Body of pancreas (tissue), 4 donors: ENCODE measurements at regions not wholly inside any gene's neighbourhood (a gene's known extent, or its start where the extent isn't known, plus 50 kb on each side); places are given as distances from the start of the nearest gene placed in this dataset.
"Not testable (repeated sequence)": the region's sequence is repeated elsewhere in the genome, so short reads cannot be mapped to it uniquely, and the experiment has no call there.

Experiments used
- ATAC-seq: fragments of 150-250 bp; one replicate; pipeline ENCODE4 v1.9.1; 2016
- DNase-seq, 4 donors: peaks; one replicate each; pipeline ENCODE4 v3.0.0-alpha.2; 2019
- H3K27ac ChIP-seq, 4 donors: fragments of 200-600 bp; sonication (generic); 1 replicate in 3 of 4; 2 replicates in 1 of 4; pipeline versions ENCODE4 v1.5.1 to v1.6.1; 2016 to 2019; ENCODE audit warnings: mild to moderate bottlenecking in 1 of 4, mixed read lengths in 1 of 4, moderate library complexity in 1 of 4
- H3K27me3 ChIP-seq, 2 donors: fragments of 200-600 bp; sonication (generic); one replicate each; pipeline ENCODE4 v1.6.0; 2016; ENCODE audit warnings: mild to moderate bottlenecking in 1 of 2
- H3K36me3 ChIP-seq, 2 donors: fragments of 200-600 bp; sonication (generic); replicated peaks in 1 of 2; 2 replicates each; pipeline ENCODE4 v1.5.1; 2016; ENCODE audit warnings: low read depth in 2 of 2; ENCODE audit not compliant: insufficient read depth in 1 of 2
- H3K4me1 ChIP-seq: fragments of 200-600 bp; sonication (generic); one replicate; pipeline ENCODE4 v1.6.0; 2016
- H3K4me3 ChIP-seq, 2 donors: fragments of 200-600 bp; sonication (generic); 1 replicate in 1 of 2; 2 replicates in 1 of 2; pipeline ENCODE4 v1.5.1; 2016 to 2019
- H3K9me3 ChIP-seq, 3 donors: fragments of 200-600 bp; sonication (generic); 1 replicate in 2 of 3; 2 replicates in 1 of 3; pipeline ENCODE4 v1.5.1; 2016
- POLR2A ChIP-seq, 3 donors: fragments of 450-650 bp; IDR thresholded peaks; one replicate each; pipeline ENCODE4 v1.6.1; 2016; ENCODE audit warnings: antibody characterized with exemption in 3 of 3, mild to moderate bottlenecking in 2 of 3
- WGBS, 2 donors: methylation state at CpG; one replicate each; pipeline ENCODE4 v1.1.5; 2017; 5-methylcytosine and 5-hydroxymethylcytosine counted together
- intact Hi-C: fragments of 100-400 bp; cut with DNase I; formaldehyde crosslinking; loops from one replicate; pipeline ENCODE4 v1.15.1; 2023
- TF ChIP-seq, protein P1 (sequence below), 7 experiments: fragments of 450-650 bp in 4 of 7; fragments of 200-600 bp in 3 of 7; sonication (generic) in 3 of 7; IDR thresholded peaks; one replicate each; pipeline ENCODE4 v1.5.1; 2016 to 2019; ENCODE audit warnings: antibody characterized with exemption in 7 of 7

- Histone ChIP-seq H3K27ac (no peak overlapping the region), H3K4me1 (no peaks in the 10 kb centered on the region), H3K9me3 (peaks cover 0 to 11% (median 0%) of the 10 kb centered on the region in 3 donors), H3K36me3 (no peaks in the 10 kb centered on the region), H3K4me3 (no peak overlapping the region), H3K27me3 (no peaks in the 10 kb centered on the region)
- WGBS, 2 donors: 88 to 97% methylated on average over 1 of the region's 1 CpG
- no peak for DNase-seq
- ATAC-seq: no peak
- intact Hi-C loops: no loop called here
- TF ChIP-seq, protein P1, sequence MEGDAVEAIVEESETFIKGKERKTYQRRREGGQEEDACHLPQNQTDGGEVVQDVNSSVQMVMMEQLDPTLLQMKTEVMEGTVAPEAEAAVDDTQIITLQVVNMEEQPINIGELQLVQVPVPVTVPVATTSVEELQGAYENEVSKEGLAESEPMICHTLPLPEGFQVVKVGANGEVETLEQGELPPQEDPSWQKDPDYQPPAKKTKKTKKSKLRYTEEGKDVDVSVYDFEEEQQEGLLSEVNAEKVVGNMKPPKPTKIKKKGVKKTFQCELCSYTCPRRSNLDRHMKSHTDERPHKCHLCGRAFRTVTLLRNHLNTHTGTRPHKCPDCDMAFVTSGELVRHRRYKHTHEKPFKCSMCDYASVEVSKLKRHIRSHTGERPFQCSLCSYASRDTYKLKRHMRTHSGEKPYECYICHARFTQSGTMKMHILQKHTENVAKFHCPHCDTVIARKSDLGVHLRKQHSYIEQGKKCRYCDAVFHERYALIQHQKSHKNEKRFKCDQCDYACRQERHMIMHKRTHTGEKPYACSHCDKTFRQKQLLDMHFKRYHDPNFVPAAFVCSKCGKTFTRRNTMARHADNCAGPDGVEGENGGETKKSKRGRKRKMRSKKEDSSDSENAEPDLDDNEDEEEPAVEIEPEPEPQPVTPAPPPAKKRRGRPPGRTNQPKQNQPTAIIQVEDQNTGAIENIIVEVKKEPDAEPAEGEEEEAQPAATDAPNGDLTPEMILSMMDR (IDR thresholded peaks at IDR 0.05): no peak
- no peak for TF ChIP-seq POLR2A (IDR thresholded peaks at IDR 0.05)
Measured at GRCh38 chr1:166682588-166682987, 156.7 kb upstream of the POGK start.

DNA sequence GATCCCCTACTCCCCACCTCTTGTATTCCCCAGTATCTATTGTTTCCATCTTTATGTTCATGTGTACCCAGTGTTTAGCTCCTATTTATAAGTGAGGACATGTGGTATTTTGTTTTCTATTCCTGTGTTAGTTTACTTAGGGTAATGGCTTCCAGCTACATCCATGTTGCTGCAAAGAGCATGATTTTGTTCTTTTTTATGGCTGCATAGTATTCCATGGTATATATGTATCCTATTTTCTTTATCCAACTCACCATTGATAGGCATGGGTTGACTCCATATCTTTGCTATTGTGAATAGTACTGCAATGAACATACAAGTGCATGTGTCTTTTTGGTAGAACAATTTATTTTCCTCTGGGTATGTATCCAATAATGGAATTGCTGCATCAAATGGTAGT is 154.6 kb upstream of the POGK start:
- H3K27me3 ChIP-seq, DNase-seq, H3K36me3 ChIP-seq, ATAC-seq, H3K27ac ChIP-seq, intact Hi-C loops, H3K4me3 ChIP-seq, H3K4me1 ChIP-seq: not testable (repeated sequence)
- H3K9me3 ChIP-seq: peaks cover 0 to 11% (median 0%) of the 10 kb centered on the region in 3 donors

DNA sequence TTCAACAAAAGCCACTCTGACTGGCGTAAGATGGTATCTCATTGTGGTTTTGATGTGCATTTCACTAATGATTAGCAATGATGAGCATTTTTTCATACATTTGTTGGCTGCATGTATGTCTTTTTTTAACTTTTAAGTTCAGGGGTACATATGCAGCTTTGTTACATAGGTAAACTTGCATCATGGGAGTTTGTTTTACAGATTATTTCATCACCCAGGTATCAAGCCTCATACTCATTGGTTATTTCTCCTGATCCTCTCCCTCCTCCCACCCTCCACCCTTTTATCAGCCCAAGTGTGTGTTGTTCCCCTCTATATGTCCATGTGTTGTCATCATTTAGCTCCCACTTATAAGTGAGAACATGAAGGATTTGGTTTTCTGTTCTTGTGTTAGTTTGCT is 154.1 kb upstream of the POGK start:
- 70 to 78% methylated on average over 1 of the region's 1 CpG for WGBS, 2 donors
- no peaks in the 10 kb centered on the region for H3K4me1 ChIP-seq
- H3K36me3 ChIP-seq: no peaks in the 10 kb centered on the region
- H3K4me3 ChIP-seq: no peak overlapping the region
- no peak overlapping the region for H3K27ac ChIP-seq
- TF ChIP-seq POLR2A (IDR thresholded peaks at IDR 0.05): no peak
- TF ChIP-seq, protein P1 (IDR thresholded peaks at IDR 0.05): no peak
- intact Hi-C loops: no loop called here
- no peak for ATAC-seq
- DNase-seq: no peak
- no peaks in the 10 kb centered on the region for H3K27me3 ChIP-seq
- H3K9me3 ChIP-seq: peaks cover 0 to 11% (median 0%) of the 10 kb centered on the region in 3 donors

- intact Hi-C loops, ATAC-seq: not testable (repeated sequence)
- H3K9me3 ChIP-seq: peaks cover 0 to 11% (median 0%) of the 10 kb centered on the region in 3 donors
Measured at GRCh38 chr1:166685891-166686290, 153.4 kb upstream of the POGK start.

GRCh38 chr1:166690596-166690995 is 148.7 kb upstream of the POGK start:
- H3K27ac ChIP-seq, H3K4me1 ChIP-seq, H3K36me3 ChIP-seq, DNase-seq, intact Hi-C loops, H3K9me3 ChIP-seq, H3K4me3 ChIP-seq, H3K27me3 ChIP-seq, ATAC-seq: not testable (repeated sequence)
- WGBS, 2 donors: 78 to 85% methylated on average over 3 of the region's 3 CpGs

More at GRCh38 chr1:166685891-166686290, 153.4 kb upstream of the POGK start:
- WGBS, 2 donors: 48 to 65% methylated on average over 1 of the region's 1 CpG
- not testable (repeated sequence) for H3K4me1 ChIP-seq, H3K36me3 ChIP-seq, H3K4me3 ChIP-seq, H3K27me3 ChIP-seq, H3K27ac ChIP-seq, DNase-seq

GRCh38 chr1:166691476-166691875 is 147.8 kb upstream of the POGK start:
- Histone ChIP-seq H3K4me3 (no peak overlapping the region), H3K4me1 (no peaks in the 10 kb centered on the region)
- ATAC-seq: no peak

More at GRCh38 chr1:166691476-166691875, 147.8 kb upstream of the POGK start:
- no peaks in the 10 kb centered on the region for H3K27me3 ChIP-seq
- no peak for DNase-seq
- H3K27ac ChIP-seq: no peak overlapping the region
- intact Hi-C loops: no loop called here
- TF ChIP-seq, protein P1 (IDR thresholded peaks at IDR 0.05): no peak
- no peak for TF ChIP-seq POLR2A (IDR thresholded peaks at IDR 0.05)
- H3K9me3 ChIP-seq: peaks cover 0 to under 1% (median 0%) of the 10 kb centered on the region in 3 donors
- WGBS, 2 donors: 80 to 81% methylated on average over 3 of the region's 3 CpGs
- no peaks in the 10 kb centered on the region for H3K36me3 ChIP-seq
